NB4 (cell line): ENCODE measurements at regions not wholly inside any gene's neighbourhood (a gene's known extent, or its start where the extent isn't known, plus 50 kb on each side); places are given as distances from the start of the nearest gene placed in this dataset.

Source experiments
- CTCF ChIP-seq: IDR thresholded peaks from one replicate; pipeline ENCODE4 v1.5.1; 2012; ENCODE audit warnings: low read depth, low read length
- POLR2A ChIP-seq: IDR thresholded peaks from 2 replicates; pipeline ENCODE4 v1.6.1; 2011; ENCODE audit warnings: mild to moderate bottlenecking; ENCODE audit not compliant: insufficient read length; ENCODE audit errors: extremely low read depth

GRCh38 chr1:58255192-58255591 is 291.3 kb downstream of the OMA1 start:
- TF ChIP-seq POLR2A (no peak), CTCF (no peak)
